ENCODE measurements at regions not wholly inside any gene's neighbourhood (a gene's known extent, or its start where the extent isn't known, plus 50 kb on each side); places are given as distances from the start of the nearest gene placed in this dataset.

DNA sequence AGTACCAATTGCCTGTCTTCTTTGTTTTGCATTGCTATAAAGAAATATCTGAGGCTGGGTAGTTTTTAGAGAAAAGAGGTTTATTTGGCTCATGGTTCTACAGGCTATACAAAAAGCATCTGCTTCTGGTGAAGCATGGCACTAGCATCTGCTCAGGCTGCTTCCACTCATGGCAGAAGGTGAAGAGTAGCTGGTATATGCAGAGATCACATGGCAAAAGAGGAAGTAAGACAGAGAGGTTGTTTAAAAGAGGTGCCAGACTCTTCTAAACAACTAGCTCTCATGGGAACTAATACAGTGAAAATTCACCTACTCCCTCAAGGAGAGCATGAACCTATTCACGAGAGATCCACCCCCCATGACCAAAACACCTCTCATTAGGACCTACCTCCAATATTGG, 56.7 kb upstream of the GUCA2B start:
- no peaks in the 10 kb centered on the region for H3K36me3 ChIP-seq
- H3K27ac ChIP-seq: no peak overlapping the region
- no peak overlapping the region for H3K4me3 ChIP-seq
- H3K27me3 ChIP-seq: no peaks in the 10 kb centered on the region
- H3K4me1 ChIP-seq: no peaks in the 10 kb centered on the region
- H3K9me3 ChIP-seq (replicated peaks): 0 out of 2 replicates have a peak, but pooled peaks cover 3% of the 10 kb centered on the region
- no peak for DNase-seq

DNA sequence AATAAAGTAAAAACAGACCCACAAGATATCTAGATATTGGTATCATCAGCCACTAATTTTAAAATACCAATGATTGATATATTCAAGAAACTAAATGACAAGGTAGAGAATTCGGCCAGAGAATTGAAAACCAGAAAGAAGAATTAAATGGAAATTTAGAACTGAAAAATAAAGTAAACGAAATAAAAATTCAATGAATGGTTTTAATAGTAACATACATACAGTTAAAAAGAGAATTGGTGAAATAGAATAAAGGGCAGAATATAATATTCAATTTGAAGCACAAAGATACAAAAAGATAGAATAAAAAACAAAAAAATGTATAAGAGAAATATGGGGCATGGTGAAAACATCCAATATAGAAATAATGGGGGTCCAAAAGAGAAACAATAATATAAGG, 64.0 kb upstream of the GUCA2B start:
- Histone ChIP-seq H3K27me3 (0 out of 2 replicates have a peak, but pooled peaks cover 3% of the 10 kb centered on the region), H3K4me3 (no peak overlapping the region), H3K27ac (no peak overlapping the region), H3K4me1 (no peaks in the 10 kb centered on the region; the same call in 1 of the 2 replicates), H3K9me3 (replicated peaks) (0 out of 2 replicates have a peak, but pooled peaks cover 6% of the 10 kb centered on the region), H3K36me3 (no peaks in the 10 kb centered on the region)
- no peak for DNase-seq

DNA sequence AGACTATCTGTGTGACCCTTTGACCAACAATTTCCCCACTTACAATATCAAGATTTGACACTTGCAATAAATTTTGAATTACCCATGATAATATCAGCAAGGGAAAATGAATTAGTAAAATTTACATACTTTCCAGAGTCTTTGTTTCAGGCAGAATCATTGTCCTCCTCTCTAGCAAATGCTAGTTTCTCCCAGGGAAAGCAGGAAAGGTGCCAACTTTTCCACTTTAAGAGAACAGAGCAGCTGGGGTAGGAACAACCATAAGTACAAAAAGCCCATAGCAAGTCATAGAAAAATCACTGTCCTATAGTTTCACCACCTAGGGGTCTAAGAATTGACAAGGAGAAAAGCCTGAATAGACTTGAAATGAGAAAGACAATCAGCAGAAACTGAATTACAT, 67.1 kb upstream of the GUCA2B start:
- H3K9me3 ChIP-seq (replicated peaks): 0 out of 2 replicates have a peak, but pooled peaks cover 6% of the 10 kb centered on the region
- no peaks in the 10 kb centered on the region; the same call in 1 of the 2 replicates for H3K4me1 ChIP-seq
- no peak overlapping the region for H3K4me3 ChIP-seq
- H3K27me3 ChIP-seq: 0 out of 2 replicates have a peak, but pooled peaks cover 5% of the 10 kb centered on the region
- no peak for DNase-seq
- no peak overlapping the region for H3K27ac ChIP-seq
- H3K36me3 ChIP-seq: no peaks in the 10 kb centered on the region

DNA sequence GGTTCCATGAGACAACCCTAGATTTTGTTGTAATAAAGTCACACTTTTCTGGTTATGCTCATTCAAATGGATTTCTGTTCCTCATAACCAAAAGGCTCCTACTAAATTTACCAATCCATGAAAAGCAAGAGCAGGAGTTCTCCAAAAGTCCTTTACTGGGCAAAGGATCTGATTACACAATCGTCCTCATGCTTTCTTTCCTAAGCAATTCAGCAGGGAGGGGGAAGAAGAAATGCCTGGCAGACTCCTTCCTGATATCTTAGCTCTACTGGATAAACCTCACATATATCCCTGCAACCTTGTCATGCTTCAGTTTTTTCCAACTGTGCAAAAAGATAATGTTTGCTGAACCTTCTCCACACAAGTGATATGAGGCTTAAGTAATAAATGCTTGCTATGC, 67.6 kb upstream of the GUCA2B start:
- Histone ChIP-seq H3K27ac (no peak overlapping the region), H3K4me3 (no peak overlapping the region), H3K36me3 (no peaks in the 10 kb centered on the region), H3K9me3 (replicated peaks) (0 out of 2 replicates have a peak, but pooled peaks cover 6% of the 10 kb centered on the region), H3K4me1 (no peaks in the 10 kb centered on the region; the same call in 1 of the 2 replicates), H3K27me3 (0 out of 2 replicates have a peak, but pooled peaks cover 5% of the 10 kb centered on the region)
- no peak for DNase-seq

DNA sequence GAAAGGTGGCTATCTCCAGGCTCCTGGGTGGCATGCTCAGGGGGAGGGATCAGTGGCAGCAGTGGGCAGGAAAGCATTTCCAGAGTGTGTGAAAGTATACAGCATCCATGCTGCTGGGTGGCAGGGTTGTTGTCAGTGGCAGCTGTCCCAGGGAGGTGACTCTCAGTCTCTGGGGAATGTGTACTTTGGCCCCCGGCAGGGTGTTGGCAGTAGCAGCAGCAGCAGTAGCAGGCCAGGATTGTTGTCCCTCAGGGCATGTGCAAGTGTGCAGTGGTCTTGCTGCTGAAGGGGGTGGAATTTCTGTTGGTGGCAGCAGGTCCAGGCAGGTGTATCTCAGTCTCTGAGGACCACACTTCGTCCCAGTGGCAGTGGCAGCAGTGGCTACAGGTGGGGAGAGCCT, 71.7 kb upstream of the GUCA2B start:
- Histone ChIP-seq H3K36me3 (no peaks in the 10 kb centered on the region), H3K4me1 (no peaks in the 10 kb centered on the region; the same call in 1 of the 2 replicates), H3K27me3 (0 out of 2 replicates have a peak, but pooled peaks cover 10% of the 10 kb centered on the region), H3K9me3 (replicated peaks) (0 out of 2 replicates have a peak, but pooled peaks cover 3% of the 10 kb centered on the region), H3K27ac (no peak overlapping the region), H3K4me3 (no peak overlapping the region)
- DNase-seq: no peak

DNA sequence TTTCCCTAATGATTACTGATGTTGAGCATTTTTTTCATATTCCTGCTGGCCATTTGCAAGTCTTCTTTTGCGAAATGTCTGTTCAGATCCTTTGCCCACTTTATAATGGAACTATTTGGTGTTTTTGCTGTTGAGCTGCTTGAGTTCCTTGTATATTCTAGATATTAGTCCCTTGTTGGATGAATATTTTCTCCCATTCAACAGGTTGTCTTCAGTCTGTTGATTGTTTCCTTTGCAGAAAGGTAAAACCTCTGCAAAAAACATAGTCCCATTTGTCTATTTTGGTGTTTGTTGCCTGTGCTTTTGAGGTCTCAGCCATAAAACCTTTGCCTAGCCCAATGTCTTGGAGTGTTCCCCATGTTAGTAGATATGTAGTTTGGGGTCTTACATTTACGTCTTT, 78.0 kb upstream of the GUCA2B start:
- 0 out of 2 replicates have a peak, but pooled peaks cover 8% of the 10 kb centered on the region for H3K27me3 ChIP-seq

DNA sequence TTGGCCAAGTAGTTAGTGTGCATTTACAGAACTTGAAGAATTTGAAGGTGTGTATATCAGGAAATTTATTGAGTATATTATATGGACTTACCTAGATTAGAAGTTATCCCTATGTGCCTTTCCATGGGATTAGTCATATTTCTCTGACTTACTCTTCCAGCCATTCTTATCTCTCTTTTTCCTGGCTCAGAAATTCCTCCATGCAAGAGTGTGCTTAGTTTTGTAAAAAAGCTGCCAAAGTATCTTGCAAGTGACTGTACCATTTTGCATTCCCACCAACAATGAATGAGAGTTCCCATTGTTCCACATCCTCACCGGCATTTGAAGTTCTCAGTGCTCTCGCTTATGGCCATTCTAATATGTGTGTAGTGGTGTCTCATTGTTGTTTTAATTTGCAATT, 82.2 kb upstream of the GUCA2B start:
- DNase-seq: no peak
- no peaks in the 10 kb centered on the region for H3K9me3 ChIP-seq (replicated peaks)
- H3K36me3 ChIP-seq: no peaks in the 10 kb centered on the region
- H3K27ac ChIP-seq: no peak overlapping the region
- no peaks in the 10 kb centered on the region for H3K4me1 ChIP-seq
- peaks cover 4% of the 10 kb centered on the region; the same call in 1 of the 2 replicates for H3K27me3 ChIP-seq
- no peak overlapping the region for H3K4me3 ChIP-seq

More for the DNA sequence above, 78.0 kb upstream of the GUCA2B start:
- no peaks in the 10 kb centered on the region for H3K4me1 ChIP-seq
- DNase-seq: no peak
- H3K9me3 ChIP-seq (replicated peaks): no peaks in the 10 kb centered on the region
- H3K4me3 ChIP-seq: no peak overlapping the region
- no peak overlapping the region for H3K27ac ChIP-seq
- no peaks in the 10 kb centered on the region for H3K36me3 ChIP-seq

DNA sequence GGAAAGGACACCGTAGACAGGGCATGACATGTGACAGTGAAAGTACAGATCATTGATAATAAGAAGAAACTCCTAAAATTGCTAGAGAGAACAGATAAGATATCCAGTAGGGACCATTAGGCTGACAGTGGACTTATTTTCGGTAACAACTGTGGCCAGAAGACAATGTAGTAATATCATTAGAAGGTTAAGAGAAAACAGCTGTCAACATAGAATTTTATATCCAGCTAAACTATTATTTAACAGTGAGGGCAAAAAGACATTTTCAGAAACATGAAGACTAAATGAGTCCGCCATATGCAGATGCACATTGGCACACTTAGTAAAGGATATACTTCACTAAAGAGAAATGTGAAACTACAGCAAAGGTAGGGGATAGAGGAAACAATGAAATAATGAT, 95.4 kb upstream of the GUCA2B start:
- Histone ChIP-seq H3K4me3 (no peak overlapping the region), H3K36me3 (no peaks in the 10 kb centered on the region), H3K27me3 (no peaks in the 10 kb centered on the region), H3K9me3 (replicated peaks) (peaks cover 4% of the 10 kb centered on the region; the same call in 1 of the 2 replicates), H3K4me1 (no peaks in the 10 kb centered on the region), H3K27ac (no peak overlapping the region)
- DNase-seq: no peak

DNA sequence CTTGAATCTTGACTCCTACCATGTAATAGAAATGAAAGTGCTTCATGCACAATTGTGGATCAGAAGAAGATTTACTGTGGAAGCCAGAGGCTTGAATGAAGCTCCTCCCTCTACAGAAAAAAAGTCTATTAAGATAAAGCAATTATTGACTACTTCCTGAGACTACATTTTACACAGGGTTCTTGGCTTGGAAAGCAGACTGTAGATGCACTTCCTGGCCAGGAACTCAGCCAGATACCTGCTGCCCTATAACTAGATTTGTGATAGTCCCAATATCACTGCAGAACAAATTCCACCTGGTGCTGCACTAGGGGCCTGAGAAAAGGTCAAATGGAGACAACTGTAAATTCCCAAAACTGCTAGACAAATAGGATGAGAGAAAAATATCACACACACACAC, 96.8 kb upstream of the GUCA2B start:
- H3K9me3 ChIP-seq (replicated peaks): peaks cover 4% of the 10 kb centered on the region; the same call in 1 of the 2 replicates
- H3K4me3 ChIP-seq: no peak overlapping the region
- H3K27ac ChIP-seq: no peak overlapping the region
- no peak for DNase-seq
- no peaks in the 10 kb centered on the region for H3K27me3 ChIP-seq
- no peaks in the 10 kb centered on the region for H3K4me1 ChIP-seq
- H3K36me3 ChIP-seq: no peaks in the 10 kb centered on the region

DNA sequence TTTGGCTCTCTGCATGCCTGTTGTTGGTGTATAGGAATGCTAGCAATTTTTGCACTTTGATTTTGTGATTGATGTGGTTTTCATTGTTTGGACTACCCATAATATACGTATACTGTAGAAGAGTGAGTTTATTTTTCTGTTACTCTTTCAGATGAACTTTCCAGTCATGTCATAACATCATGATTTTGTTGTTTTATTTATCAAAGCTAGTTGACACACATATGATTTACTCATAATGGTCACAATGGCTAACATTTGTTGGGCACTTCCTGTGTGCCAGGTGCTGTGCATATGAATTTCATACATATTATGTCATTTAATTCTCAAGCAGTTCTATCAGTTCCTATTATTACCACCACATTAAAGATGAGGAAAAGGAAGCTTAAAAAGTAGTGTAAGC, 98.1 kb upstream of the GUCA2B start:
- Histone ChIP-seq H3K27ac (no peak overlapping the region), H3K4me1 (no peaks in the 10 kb centered on the region), H3K27me3 (no peaks in the 10 kb centered on the region), H3K36me3 (no peaks in the 10 kb centered on the region), H3K9me3 (replicated peaks) (peaks cover 4% of the 10 kb centered on the region; the same call in 1 of the 2 replicates), H3K4me3 (no peak overlapping the region)
- no peak for DNase-seq

DNA sequence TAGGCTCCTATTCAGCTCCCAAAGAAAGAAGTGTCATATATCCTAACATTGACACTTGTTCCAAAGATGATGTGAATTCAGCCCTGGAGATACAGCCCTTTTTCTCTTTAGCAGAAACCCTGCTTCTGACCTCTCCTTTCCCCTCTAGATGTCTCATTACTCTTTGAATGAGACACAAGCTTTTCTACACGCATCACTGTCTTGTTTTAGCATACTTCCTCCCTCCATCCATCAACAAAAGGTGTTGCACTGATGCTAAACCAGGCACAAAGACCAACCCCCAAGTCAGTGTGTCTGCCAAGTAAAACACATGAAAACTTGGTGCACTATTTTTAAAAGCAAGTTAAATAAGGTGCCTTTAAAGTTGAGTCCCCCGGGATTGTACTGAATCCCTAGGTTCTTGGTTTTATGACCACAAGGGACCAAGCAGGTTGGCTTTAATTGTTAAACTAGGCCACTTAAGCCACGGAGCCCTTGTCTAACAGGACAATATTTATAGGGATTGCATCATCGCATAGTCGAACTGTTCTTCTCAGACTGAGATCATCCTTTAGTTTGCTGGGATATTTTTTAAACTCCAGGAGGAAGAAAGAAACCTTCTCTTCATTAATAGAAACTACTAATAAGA, 101.0 kb upstream of the GUCA2B start:
- H3K27me3 ChIP-seq: 0 out of 2 replicates have a peak, but pooled peaks cover 5% of the 10 kb centered on the region
- no peak overlapping the region for H3K4me3 ChIP-seq
- H3K27ac ChIP-seq: no peak overlapping the region
- H3K36me3 ChIP-seq: no peaks in the 10 kb centered on the region
- no peak for DNase-seq
- no peaks in the 10 kb centered on the region for H3K4me1 ChIP-seq
- H3K9me3 ChIP-seq (replicated peaks): no peaks in the 10 kb centered on the region

DNA sequence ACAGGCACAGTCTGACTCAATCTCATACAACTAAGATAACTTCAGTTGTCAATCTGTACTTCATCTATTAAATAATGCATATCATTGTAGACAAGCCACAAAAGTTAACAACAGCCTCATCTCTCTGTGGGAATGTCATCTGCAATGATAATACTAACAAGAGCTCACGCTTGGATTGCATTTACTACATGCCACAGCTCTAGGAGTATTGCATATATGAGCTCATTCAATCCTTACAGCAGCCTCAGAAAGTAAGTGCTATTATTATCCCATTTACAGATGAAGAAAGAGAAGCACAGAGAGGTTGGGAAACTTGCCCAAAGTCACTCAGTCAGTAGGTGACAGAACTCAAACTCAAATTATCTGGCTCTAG, 105.7 kb upstream of the GUCA2B start:
- Histone ChIP-seq H3K9me3 (replicated peaks) (no peaks in the 10 kb centered on the region), H3K4me3 (no peak overlapping the region), H3K27ac (no peak overlapping the region), H3K36me3 (no peaks in the 10 kb centered on the region), H3K4me1 (no peaks in the 10 kb centered on the region), H3K27me3 (0 out of 2 replicates have a peak, but pooled peaks cover 5% of the 10 kb centered on the region)
- no peak for DNase-seq

DNA sequence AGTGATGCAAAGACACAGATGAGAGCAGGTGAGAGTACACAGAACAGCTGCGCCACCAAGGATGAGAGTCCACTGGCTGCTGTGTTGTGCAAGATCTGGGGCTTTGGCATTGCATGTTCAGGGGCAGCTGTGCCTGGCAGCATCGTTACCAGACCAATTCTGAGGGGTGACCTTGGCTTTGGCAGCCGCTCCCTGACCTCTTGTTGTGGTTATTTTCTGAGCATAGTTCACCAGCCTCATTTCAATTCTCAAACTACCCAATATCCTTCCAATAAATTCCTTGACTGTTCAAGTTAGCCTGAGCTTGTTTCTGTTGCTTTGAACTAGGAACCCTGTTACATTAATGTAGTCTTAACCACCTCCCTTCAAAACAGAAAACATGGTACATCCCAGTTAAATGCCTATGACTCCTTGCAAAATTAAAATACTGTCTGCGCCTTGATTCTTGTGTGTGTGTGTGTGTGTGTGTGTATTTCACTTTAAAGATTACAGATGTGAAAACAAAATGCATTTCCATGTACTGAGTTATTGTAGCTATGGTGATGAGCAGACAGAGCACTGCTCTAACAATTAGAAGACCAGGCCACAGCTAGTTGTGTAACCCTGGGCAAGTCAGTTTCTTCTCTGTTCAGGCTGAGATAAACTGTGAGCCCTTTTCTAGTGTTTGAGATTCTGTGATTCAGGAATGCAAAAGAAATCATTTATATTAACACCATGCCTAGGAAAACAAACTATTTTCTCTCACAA, 106.3 kb upstream of the GUCA2B start:
- H3K27ac ChIP-seq: no peak overlapping the region
- H3K9me3 ChIP-seq (replicated peaks): no peaks in the 10 kb centered on the region
- no peaks in the 10 kb centered on the region for H3K4me1 ChIP-seq
- peak; percentile 42 to 60 for DNase-seq
- H3K36me3 ChIP-seq: no peaks in the 10 kb centered on the region
- H3K27me3 ChIP-seq: 0 out of 2 replicates have a peak, but pooled peaks cover 5% of the 10 kb centered on the region
- no peak overlapping the region for H3K4me3 ChIP-seq

DNA sequence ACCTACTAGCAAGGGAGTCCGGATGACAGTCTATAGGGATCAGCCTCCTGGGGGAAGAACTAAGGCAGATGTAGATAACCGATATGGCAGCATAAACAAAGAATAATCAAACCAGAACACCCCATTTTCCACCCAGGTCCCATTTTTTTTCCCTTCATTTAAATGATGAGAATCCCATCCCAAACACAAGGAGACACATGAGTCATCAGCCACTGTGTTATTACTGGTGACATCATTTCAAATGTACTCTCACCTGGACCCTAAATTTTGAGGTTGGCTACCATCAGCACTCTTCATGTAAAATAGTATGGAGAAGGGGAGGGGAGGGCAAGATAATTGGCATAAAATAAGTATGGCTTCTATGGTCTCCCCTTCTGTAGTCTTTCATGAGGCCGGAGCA, 108.9 kb upstream of the GUCA2B start:
- Histone ChIP-seq H3K27me3 (0 out of 2 replicates have a peak, but pooled peaks cover 5% of the 10 kb centered on the region), H3K4me1 (no peaks in the 10 kb centered on the region), H3K27ac (no peak overlapping the region), H3K4me3 (no peak overlapping the region), H3K9me3 (replicated peaks) (no peaks in the 10 kb centered on the region), H3K36me3 (no peaks in the 10 kb centered on the region)
- no peak for DNase-seq

DNA sequence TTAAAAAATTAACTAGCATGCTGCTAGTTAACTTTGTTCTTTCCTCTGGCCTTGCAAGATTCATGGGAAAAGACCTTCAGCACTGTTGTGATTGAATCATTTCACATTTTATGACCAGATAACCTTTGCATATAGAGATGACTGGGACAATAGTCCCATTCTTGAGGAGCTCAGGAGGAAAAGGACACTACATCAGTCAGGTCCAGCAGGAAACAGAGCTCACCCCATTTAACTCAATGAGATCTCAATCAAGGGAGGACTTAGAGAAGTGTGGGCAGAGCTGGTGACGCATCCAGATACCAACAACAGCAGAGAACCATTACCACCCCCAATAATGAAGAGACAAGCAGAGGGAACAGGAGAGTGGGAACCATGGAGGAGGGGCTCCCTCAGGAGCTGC, 109.4 kb upstream of the GUCA2B start:
- H3K4me3 ChIP-seq: no peak overlapping the region
- H3K36me3 ChIP-seq: no peaks in the 10 kb centered on the region
- 0 out of 2 replicates have a peak, but pooled peaks cover 5% of the 10 kb centered on the region for H3K27me3 ChIP-seq
- no peak overlapping the region for H3K27ac ChIP-seq
- no peak for DNase-seq
- H3K9me3 ChIP-seq (replicated peaks): no peaks in the 10 kb centered on the region
- no peaks in the 10 kb centered on the region for H3K4me1 ChIP-seq

Data from SJCRH30 (cell line).